HuH-7 (cell line): ENCODE measurements at regions not wholly inside any gene's neighbourhood (a gene's known extent, or its start where the extent isn't known, plus 50 kb on each side); places are given as distances from the start of the nearest gene placed in this dataset.
"Not testable (repeated sequence)": the region's sequence is repeated elsewhere in the genome, so short reads cannot be mapped to it uniquely, and the experiment has no call there.

ENCODE experiments used
- DNase-seq: peaks from one replicate; pipeline ENCODE4 v3.0.0; 2011; ENCODE audit warnings: low spot score

DNA sequence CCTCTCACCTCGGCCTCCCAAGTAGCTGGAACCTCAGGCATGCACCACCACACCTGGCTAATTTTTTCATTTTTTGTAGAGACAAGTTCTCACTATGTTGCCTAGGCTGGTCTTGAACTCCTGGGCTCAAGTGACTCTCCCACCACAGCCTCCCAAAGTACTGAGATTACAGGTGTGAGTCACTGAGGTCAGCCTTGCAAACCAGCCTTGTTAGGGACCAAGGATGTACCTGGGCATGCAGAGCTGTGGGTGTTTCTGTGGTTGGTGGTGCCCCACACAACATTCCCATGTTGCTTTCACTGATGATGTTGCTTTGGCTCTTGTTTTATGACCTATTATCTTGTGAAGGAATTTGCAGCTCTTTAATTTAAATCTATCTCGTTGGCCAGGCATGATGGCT is 54.8 kb downstream of the OTUD1 start:
- DNase-seq: no peak

DNA sequence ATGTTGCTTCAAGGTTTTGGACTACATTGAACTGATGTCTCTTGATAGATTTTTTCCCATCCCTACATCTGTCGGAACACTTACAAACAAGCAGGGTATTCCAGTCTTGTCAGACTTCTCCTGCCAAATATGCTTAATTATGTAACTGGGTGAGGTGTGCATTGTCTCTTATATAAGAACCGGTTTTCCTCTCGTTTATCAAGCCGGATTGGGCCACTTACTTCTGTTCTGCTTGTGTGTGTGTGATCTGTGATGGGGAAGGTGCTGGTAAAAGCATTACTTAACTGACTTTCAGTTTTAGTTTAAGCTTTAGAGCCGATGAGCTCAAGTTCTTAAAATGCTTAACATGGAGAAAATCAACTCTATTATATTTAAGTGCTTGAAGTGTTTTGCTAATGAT is 57.9 kb downstream of the OTUD1 start:
- DNase-seq: no peak

DNA sequence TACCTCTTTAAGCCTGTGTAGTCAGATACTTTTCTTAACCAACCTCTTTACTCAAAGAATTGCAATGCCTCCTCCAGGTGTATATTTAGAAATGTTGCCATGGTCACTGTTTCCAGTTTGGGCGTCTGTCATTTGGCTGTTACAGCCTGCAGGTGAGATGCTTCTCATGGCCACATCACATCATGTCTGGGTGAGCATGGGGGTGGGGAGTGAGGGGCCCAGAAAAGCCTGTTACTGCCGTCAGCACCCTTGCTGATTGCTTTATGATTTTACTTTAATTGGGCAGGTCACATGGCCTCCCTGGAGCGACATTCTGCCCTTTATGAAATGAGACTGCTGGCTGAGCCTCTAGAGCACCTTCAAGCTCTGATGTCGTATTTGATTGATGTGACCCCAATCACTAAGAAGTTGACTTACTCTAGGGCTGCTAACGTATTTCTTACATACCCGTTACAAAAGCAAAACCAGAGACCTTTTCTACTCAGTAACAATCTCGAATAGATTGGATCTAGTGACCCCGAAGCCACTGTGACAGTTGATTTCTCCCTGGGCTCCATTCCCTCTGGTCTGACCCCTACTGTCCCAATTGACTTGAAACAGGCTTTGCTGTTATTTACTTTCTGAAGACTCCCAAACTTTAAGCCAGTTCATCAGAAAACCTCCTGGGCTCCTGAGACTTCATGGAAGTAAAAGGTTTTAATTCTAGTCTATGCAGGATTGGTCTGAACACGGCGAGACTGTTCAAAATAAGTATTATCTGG is 60.7 kb downstream of the OTUD1 start:
- no peak for DNase-seq

DNA sequence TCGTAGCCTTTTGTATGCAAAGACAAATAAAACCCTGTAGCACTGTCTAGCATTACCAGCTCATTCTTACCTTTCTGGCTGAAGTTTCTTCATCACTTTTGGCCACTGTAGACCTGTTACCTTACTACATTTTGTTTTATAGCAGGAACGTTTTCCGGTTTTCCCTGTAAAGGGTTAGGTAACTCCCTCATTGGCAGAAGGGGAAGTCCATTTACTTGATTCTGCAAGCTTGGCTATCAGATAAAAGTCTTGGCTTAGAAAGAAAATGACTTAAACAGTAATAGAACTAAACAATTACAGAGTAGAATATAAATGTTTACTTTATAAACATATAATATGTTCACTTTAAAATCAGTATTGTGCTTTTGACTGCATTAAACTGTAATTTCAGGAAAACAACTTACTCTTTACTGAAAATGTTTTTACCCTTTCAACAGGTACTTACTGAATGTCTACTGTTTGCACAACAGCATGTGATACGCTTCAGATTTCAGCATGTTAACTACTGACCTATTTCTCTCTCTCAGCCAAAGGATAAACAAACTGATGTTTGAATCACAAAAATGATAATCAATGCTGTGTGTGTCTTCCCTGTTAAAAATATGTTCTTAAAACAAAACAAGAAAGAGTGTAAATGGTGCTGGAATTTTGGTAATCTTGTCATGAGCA is 67.1 kb downstream of the OTUD1 start:
- DNase-seq: no peak

DNA sequence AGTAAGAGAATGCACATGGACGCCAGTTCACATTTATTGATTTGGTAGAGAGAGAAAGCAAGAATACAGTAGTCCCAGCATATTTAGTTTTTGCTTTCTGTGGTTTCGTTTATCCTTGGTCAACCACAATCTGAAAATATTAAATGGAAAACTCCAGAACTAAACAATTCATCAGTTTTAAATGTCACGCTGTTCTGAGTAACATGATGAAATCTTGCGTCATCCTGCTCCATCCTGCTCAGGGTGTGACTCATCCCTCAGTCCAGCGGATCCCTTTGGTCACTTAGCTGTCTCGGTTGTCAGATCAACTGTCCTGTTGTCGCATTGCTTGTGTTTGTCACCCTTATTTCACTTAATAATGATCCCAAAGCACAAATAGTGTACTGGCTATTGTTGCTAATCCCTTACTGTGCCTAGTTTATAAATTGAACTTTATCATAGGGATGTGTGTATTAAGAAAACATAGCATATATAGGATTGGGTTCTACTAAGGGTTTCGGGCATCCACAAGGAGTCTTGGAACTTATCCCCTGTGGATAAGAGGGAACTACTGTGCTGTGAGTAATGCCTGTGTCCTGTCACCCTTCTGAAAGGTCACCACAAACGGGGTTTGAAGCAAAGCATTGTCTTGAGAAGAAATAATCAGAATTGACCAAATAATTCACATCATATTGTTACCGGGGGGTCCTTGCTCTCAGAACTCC is 73.6 kb downstream of the OTUD1 start:
- no peak for DNase-seq

DNA sequence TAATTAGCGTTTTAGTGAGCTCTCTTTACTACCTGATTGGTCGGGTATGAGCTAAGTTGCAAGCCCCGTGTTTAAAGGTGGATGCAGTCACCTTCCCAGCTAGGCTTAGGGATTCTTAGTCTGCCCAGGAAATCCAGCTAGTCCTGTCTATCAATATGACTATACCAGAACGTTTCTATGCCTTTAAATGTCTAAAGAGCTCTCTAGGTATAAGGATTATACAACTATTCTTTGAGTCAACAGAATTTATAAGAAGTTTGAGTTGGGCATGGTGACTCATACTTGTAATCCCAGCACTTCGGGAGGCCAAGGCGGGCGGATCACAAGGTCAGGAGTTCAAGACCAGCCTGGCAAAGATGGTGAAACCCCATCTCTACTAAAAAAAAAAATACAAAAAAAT is 74.7 kb downstream of the OTUD1 start:
- DNase-seq: not testable (repeated sequence)

DNA sequence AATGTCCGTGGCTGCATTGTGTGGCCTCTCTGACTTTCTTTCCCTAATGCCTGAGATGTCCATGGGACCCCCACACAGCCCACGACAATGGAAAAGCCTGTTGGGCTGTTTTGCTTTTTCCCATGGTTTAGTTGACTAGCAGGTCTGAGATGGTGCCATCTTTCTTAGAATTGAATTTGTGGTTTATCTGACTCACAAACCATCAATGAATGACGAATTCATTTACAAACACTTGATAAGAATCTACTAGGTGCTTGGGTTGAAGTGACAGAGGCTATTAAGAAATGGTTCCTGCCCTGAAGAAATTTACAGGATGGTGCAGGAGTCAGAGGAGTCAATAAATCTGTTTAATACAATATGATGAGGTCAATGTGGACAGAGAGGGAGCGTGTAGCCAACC is 75.4 kb downstream of the OTUD1 start:
- DNase-seq: no peak

DNA sequence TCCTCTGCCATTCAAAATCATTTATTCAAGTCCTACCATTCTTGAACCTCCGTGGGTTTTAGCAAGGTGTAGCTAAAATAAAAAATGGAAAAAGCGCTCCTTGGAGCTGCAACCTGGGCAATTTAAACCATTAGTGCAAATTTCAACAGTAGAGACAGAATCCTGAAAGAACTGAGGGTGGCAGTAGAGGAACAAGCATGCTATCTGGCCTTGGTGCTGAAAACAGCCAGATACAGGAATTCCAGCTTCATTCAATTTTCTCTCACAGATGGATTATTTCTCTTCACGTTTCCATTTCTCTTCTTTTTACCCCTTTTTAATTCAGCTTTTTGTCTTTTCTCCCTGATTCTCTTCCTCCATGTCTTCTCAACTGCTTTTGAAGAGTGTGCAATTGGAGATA is 77.7 kb downstream of the OTUD1 start:
- peak; percentile 46 for DNase-seq

DNA sequence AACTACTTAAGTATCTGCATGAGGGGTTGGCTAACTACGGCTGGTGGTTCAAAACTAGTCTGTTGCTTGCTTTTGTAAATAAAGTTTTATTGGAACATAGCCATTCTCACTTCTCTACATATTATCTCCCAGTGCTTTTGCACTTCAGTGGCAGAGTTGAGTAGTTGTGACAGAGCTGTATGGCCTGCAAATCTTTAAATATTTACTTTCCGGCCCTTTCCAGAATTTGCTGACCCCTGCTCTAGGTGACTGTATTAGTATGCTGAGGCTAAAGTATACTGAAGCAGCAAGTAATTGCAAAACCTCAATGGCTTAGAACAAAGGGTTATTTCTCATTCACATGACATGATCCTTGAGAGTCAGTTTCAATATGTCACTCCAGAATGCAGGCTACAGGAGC is 78.3 kb downstream of the OTUD1 start:
- DNase-seq: peak; percentile 22

DNA sequence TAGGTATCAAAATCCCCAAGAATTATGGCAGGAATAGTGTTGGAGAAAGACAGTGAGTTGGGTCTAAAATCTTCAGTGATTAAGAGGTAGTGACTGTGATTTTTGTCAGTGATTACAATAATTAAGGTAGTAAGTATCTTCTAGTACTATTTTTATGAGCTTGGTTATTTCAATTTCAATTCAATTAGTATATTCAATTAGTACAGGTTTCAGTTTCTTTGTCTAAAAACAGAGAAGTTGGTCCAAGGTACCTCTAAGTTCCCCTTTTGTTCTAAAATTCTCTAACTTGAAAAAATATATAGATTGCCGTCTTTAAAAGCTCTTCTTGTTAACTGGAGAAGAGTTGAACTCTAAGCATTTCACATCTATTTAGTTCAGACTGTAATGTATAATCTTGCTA is 82.9 kb downstream of the OTUD1 start:
- no peak for DNase-seq

DNA sequence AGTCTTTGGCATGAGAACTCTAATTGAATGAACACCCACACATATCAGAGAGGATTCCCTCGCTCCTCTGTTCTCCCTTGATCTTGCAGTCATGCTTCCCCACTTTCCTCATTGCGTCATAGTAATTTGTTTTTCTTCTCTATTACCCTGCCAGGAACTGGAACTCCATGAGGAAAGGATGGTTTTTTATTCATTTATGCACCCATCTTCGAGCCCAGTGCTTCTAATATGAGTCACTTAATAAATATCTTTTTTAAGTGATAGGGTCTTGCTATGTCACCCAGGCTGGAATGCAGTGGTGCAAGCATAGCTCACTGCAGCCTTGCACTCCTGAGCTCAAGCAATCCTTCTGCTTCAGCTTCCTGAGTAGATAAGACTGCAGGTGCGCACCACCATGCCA is 83.5 kb downstream of the OTUD1 start:
- no peak for DNase-seq

DNA sequence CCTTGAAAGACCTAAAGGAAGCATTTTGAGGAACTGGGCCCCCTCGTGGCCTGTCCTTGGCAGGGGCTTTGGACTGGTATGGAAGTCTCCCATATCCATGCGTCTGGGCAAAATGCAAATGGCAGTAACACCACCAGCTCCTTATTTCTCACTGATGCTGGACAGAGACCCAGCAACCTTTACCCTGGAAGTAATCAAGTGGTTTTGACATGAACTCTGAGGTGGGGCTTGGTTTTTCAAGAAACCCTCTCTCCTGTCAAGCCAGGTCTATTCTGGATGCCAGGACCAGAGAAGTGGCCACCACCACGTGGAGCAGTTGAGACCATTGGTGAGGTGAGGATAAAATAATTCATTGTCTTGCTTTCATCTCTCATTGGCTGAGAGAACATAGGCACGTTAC is 84.4 kb downstream of the OTUD1 start:
- no peak for DNase-seq

DNA sequence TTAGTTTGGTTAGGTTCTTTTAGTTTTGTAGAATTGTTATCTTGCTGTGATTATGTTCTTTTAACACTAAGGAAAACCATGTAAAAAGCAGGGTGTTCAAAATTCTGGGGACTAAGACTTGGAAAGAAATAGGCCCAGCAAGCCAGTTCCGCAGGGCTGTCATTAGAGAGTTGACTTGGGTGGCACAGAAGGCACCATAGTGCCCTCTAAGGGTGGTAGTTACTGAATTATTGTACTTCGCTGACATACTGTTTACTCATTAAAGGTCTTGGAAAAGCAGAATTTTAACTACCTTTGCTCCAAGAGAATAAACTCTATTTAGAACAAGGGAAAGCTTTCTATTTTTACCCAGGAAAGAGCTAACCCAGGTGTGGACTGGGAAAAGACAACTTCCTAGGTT is 86.5 kb downstream of the OTUD1 start:
- DNase-seq: no peak

DNA sequence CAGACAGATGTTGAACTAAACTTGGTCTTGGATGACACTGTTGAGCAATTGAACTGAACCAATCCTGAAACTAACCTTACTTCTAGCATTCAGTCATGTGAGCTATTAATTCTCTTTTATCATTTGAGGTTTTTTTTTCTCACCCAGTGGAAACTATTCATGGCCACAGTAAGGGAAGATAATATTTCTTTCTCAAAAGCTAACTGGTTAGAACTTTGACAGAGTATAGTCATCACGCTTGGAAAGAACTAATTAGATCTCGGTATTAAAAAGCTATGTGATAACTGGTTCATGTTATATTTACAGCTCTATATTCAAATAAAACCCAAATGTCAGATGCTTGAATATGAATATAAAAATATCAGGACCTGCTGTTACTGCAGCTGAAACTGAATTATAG is 89.5 kb downstream of the OTUD1 start:
- DNase-seq: no peak

DNA sequence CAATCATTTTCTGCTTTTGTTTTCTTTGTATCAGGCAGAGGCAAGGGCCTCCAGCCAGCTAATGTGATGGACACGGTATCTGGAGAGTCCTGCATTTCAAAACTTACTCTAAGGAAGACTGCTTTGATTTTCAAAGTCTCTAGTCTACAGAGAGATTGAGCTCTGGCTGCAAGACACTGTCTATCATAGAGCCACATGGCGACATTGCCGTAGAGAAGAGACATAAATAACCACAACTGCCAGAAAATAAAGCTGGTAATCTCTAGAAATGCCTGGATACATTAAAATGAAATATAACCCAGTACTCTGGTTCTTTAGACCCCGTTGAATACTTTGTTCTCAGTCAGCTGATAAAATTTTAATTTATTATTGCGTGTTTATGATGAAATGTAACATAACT is 90.8 kb downstream of the OTUD1 start:
- DNase-seq: no peak

DNA sequence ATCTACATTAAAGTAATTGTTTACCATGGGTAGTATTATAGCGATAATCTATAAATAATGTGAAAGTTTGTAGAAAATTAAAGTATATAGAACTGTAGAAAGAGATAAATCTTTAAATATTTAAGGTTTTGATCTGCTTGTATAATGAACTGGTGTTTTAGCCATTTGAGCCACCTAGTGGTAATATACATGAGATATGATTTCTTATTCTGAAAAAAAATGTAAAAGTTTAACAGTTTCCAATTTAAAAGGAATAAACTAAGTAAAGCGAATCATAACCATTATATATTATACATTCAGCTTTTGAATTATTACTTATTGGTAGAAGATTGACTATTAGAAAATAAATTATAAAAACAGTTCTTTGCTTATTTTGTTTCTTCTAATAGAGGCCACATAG is 91.2 kb downstream of the OTUD1 start:
- DNase-seq: no peak

DNA sequence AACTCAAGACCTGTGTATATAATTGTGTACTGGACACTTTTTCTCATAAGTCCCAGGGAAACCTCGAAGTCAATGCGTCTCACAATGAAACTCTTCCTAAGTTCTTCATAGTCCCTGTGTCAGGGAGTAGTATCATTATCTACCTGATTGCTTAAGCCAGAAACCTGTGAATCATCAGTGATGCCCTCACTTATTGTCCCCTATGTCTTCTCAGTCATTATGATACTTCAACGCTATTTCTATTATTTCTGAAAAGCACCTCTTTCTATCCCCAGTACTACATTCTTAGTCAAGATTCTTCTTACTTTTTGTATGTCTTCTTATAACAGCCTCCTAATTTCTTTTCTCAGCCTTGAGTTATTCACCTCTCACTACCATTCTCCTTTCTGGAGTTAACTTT is 94.3 kb downstream of the OTUD1 start:
- no peak for DNase-seq

DNA sequence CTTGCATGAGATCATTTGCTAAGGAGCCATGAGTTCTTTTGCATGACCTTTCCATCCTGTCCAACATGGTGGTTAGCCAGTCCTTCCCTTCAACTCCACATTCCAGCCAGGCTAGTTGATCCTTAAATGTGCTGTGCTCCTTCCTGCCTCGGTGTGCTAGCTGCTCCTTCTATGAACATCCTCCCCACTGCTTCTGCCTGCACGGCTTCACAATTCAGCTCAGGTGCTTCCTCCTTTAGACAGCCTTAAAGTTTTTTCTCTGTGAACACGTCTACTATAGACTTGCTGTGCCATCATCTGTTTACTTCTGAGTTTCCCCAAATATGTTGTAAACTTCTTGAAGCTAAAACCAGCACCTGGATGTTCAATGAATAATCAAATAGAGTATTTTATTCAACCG is 95.5 kb downstream of the OTUD1 start:
- no peak for DNase-seq

DNA sequence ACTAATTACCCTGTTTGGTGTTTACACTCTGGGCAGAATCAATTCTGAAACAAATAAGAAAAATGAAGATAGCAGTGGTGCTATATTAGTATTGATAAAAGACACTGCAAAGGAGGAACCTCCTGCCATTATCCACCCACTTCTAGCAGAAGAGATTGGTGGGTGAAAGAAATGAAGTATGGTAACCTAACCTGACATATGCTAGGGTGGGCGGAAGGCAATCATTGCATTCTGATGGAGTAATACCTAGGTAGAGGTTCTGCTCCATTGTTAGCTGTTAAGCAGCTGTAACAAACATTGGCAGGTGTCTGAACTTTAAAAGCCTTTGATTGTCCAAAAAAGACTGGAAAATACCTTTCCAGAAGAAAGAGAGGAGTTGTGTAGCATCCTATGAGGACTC is 95.9 kb downstream of the OTUD1 start:
- DNase-seq: no peak

DNA sequence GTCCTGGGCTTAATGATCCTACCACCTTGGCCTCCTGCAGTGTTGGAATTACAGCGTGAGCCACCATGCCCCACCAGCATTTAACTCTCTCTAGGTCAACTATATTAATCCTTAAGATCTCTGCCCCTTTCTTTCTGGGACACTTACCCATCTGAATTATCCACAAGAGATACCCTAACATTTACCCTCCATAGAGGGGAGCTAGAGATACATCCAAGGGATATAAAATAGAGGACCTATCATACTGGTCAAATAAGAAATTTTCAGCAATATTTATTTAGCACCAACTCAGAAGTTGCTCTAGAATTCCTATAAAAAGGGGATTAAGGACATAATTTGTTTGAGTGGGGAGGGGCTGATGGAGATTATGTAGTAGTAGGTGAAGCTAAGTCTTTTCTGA is 96.5 kb downstream of the OTUD1 start:
- no peak for DNase-seq

DNA sequence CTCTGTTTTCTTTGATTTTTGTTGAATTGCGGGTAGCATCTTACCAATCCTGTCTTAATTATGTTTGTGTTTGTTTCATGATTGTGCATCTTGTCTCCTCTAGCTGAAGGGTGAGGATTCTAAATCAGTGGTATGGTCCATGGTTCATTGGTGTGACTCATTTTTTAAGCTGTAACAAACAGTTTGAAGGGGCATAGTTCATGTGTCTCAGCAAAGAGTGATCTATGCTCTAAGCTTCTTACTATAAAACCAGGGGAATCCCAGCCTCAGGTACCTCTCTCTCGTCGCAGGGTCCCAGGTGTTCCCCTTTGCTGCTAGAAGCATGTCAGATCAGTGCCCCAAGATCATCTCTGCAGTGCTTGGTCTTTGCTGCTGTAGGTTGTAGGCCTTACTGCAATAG is 100.1 kb downstream of the OTUD1 start:
- no peak for DNase-seq

DNA sequence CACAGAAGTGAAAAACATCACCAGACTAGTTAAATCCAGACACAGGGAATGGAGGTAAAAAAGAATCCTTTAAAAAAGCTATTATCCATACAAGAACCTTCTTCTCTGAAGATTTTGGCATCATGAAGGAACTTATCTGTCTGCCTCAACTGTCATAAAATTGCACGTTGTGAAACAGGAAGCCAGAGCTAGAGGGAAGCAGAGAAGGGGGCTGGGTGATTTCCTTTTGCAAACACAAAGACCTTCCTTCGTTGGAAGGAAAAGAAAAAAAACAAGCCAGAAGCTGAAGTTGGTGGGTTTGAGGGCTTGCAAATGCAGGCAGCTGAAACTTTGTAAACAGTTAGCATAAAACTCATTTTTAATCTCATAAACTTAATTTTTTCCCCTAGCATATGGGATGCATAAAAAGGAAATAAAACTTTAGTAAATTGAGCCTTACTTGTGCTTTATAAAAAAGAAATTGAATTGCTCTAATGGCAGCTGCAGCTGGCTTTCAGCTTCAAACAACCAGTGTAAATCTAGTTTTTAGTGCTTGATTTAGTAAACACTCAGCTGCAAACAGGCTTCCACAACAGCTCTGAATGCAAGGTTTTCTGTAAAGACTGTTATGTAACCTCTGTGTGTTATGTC is 101.6 kb downstream of the OTUD1 start:
- no peak for DNase-seq
